ENCODE measurements at regions not wholly inside any gene's neighbourhood (a gene's known extent, or its start where the extent isn't known, plus 50 kb on each side); places are given as distances from the start of the nearest gene placed in this dataset.

DNA sequence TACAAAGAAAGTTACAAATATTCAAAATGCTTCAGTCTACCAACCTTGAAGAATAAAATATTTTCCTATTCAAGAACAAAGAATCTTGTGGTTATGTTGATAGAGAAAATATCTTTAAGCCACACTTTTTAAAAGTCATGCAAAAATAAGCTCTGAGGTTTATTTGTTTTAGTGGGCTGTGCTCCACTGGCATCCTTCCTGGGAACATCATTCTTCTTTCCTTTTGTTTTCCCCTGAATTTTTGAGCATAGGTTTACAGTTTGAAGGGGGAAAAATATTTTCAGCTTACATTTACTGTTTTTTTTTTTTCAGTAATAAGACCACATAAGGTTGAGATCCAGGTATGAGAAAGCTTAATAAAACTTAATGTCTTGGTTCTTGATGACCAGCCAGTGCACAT lies 72.0 kb upstream of the BACH2 start:
- TF ChIP-seq EZH2 (IDR thresholded peaks at IDR 0.05; ENCODE audit: borderline replicate concordance, low read length): no peak
- TF ChIP-seq, protein P1, sequence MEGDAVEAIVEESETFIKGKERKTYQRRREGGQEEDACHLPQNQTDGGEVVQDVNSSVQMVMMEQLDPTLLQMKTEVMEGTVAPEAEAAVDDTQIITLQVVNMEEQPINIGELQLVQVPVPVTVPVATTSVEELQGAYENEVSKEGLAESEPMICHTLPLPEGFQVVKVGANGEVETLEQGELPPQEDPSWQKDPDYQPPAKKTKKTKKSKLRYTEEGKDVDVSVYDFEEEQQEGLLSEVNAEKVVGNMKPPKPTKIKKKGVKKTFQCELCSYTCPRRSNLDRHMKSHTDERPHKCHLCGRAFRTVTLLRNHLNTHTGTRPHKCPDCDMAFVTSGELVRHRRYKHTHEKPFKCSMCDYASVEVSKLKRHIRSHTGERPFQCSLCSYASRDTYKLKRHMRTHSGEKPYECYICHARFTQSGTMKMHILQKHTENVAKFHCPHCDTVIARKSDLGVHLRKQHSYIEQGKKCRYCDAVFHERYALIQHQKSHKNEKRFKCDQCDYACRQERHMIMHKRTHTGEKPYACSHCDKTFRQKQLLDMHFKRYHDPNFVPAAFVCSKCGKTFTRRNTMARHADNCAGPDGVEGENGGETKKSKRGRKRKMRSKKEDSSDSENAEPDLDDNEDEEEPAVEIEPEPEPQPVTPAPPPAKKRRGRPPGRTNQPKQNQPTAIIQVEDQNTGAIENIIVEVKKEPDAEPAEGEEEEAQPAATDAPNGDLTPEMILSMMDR (IDR thresholded peaks at IDR 0.05; ENCODE audit: low read length): no peak
